ENCODE measurements at regions not wholly inside any gene's neighbourhood (a gene's known extent, or its start where the extent isn't known, plus 50 kb on each side); places are given as distances from the start of the nearest gene placed in this dataset.
"Not testable (repeated sequence)": the region's sequence is repeated elsewhere in the genome, so short reads cannot be mapped to it uniquely, and the experiment has no call there.

DNA sequence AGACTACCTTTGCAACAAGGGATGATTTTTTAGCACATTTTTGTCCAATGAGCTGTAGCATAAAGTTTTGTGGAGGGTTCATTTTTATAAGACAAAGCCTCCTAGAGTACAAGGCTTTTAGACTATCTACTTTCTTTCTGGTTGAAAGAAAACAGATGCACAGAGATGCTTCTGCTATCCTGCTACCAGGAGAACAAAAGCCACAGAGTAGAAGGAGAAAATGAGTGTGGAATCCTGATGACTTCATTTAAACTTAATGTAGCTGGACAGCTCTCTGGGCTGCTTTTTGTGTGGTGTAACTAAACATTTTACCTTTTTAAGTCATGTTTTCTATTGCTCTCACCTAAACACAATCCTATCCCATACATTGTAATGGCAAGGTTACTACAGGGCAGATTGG, 1009.4 kb downstream of the TLE1 start:
- no peak for DNase-seq

DNA sequence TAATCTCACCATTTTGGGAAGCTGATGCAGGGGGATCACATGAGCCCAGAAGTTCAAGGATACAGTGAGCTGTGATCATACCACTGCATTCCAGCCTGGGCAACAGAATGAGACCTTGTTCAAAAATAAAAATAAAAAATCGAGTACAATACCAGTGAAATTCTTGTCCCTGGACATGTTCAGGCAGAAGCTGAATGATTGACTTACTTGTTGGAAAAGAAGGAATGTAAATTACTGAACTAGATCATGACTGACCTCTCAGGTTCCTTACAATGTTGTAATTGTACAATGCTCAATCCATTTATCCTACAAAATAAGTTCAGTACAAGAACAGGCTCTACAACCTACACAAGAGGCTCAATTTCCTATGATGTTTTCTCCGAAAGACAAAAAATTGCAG, 1010.4 kb downstream of the TLE1 start:
- no peak for DNase-seq

DNA sequence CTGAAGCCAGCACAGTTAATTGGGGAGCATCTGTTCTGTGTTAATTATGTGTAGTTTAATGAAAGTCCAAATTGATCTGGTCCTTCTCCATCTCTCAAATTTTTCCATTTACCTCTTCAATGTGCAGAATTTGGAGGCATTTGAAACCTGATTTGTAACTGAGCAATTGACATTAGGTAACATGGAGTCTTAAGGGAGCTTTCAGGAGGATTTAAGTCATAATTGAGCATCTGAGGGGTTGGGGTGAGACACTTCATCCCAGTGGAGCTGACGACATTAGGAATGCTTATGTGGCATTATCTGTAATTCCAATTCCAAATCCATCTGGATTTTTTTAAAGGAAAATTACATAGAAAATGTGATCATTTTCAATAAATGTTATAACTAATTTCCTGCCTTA, 1015.9 kb downstream of the TLE1 start:
- DNase-seq = no peak

DNA sequence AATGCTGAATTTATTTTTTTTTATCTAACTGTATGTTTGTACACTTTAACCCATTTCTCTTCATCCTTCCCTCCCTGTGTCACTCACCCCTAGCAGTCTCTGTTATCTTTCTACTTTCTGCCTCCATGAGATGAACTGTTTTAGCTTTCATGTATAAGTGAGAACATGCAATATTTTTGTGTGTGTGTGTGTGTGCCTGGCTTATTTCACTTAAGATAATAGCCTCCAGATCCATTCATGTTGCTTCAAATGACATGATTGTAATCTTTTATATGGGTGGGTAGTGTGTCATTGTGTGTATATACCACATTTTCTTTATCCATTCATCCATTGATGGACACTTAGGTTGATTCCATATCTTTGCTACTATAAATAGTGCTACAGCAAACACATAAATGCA, 1023.9 kb downstream of the TLE1 start:
- DNase-seq = no peak

DNA sequence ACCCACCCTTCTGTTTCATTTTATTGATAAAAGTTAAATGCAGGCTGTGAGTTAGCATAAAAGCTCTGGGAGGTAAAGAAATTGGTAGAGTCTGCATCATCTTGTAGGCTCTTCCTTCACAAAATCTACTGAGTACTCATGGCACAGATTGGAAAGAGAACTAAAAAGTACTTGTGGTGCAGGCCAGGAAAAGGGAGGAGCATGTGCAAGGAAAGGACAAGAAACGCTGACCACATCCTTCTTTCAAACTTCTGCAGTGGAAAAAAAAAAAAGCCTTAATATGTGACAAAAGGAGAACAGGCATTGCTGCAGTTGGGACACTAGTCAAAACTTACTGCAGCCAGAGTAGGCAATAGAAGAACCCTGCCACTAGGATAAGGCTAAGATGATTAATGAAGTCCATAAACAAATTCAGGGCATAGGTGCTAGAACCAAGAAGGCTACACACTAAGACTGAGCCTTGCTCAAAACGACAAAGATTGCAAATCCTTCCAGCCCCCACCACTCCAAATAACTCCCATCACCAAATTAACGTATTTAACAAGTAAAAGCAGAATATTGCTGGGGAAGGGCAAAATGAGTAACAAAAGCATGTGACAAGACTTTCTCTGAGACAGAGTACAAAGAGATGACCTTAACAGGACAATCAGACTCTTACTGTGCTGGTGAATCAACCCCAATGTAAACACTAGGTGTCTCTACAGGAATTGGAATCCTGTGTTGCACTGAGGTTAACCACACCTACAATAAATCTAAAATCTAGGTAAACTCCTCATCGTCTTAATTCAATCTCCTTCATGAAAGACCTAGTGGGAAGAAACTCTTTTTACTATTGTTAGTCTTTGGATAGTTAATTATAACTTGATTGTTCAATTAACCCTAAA, 1024.8 kb downstream of the TLE1 start:
- no peak for DNase-seq

DNA sequence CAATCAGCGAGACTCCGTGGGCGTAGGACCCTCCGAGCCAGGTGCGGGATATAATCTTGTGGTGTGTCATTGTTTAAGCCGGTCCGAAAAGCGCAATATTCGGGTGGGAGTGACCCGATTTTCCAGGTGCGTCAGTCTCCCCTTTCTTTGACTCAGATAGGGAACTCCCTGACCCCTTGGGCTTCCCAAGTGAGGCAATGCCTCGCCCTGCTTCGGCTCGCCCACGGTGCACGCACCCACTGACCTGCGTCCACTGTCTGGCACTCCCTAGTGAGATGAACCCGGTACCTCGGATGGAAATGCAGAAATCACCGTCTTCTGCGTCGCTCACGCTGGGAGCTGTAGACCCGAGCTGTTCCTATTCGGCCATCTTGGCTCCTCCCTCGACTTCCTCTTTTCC, 1029.6 kb downstream of the TLE1 start:
- not testable (repeated sequence) for DNase-seq

DNA sequence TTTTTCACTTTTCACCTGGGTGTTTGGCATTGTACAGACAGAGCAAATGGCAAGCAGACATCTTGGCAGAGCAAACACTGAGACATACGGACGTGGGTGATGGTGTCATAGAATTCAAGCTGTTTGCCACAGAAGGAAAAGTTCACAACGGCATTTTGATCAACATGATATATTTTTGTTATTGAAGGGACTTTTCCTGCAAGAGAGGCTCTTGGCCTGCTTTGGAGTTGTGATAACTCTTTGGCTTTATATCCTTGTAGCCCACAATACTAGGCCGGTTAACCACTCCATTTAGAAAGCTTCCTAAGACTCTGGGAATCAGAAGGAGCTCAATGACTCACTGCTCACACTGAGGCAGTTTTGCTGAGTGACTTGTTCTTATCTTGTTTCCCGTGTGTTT, 1038.3 kb downstream of the TLE1 start:
- no peak for DNase-seq

DNA sequence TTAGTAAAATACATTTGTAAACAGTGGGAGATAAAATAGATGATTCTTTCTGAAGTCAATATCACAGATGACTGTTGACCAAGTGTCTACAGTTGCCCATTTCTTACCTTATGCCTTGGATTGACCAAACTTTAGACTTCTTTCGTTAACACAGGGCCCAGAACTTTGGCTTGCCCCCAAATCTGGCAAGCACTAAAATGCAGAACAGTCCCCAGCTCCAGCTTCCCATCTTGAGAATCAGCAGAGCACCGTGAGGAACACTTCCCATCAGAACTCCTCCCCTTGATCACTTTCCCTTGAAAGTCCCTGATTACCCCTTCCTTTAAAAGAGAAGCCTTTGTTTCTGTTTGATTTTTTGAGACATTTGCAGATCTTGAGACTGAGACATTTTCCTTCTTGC, 1039.9 kb downstream of the TLE1 start:
- no peak for DNase-seq

DNA sequence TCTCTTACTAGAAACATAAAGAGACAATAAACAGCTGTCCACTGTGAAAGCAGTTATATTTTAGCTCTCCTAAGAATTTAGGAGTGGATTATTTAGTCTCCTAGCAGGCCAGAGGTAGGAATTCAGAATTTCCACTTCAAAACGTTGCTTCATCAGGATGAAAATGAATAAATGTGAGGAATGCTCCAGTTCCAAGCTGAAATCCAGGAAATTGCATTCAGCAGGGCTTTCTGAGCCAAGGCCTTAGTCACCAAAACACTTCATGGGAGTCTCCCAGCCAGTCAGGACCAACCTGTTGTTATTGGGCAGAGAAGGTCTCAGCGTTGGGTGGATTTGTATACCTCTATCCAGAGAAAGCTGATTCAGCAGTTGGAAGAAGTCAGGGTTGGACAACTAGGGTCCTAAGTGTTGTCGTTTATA, 1040.3 kb downstream of the TLE1 start:
- no peak for DNase-seq

DNA sequence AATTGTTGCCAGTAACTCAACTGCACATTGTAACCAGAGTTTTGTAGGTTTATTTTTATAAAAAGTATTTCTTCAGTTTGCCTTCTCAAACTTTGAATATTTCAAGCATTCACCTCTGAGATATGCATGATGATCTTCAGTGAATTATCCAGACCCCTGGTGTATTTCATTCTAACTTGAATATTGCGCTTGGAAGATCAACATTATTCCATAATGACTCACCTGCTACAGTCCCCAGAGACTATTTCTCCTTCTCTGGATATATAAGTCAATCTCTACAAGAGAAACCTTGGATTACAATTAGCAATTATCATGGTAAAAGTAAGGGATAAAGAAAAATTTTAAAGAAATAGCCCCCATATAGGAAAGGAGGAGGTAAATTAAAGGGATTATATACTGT, 1041.0 kb downstream of the TLE1 start:
- no peak for DNase-seq

DNA sequence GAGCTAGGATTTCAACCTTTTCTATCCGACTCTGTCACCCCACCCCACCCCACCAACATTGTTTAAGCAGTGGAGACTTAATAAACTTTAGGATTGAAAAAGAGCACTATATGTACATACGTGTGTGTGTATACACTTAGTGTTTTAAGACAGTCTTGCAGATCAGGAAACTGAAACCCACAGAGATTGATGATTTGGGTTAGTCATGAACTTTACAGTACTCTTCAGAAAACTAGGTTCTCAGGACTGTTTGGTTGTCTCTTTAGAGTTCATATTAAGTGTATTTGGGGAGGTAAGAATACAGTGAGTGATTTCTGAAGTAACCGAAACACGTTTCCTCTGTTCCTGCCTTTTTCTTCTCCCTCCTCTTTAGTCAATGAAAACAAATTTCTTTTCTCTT, 1043.1 kb downstream of the TLE1 start:
- no peak for DNase-seq

DNA sequence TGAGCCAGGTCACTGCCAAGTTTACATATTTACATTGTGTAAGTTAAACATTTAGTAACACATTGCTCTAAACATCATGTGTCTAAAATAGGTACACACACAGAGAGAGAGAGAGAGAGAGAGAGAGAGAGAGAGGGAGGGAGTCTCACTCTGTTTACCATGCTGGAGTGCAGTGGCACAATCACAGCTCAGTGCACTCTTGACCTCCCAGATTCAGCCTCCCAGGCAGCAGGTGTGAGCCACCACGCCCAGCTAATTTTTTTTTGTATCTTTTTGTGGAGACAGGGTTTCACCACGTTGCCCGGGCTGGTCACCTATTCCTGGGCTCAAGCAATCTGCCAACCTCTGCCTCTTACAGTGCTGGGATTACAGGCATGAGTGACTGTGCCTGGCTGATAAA, 1045.3 kb downstream of the TLE1 start:
- no peak for DNase-seq

DNA sequence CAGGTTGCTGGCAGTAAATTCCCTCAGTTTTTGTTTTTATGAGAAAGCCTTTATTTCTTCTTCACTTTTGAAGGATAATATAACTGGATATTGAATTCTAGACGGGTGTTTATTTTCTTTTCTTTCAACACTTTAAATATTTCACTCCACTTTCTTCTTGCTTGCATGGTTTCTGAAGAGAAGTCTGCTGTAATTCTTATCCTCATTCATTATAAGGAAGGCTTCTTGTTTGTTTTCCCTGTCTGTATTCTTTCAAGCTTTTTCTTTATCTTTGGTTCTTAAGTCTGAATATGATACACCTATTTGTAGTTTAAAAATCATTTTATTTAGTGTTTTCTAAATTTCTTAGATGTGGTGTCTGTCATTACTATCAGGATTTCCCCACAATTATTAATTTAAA, 1054.3 kb downstream of the TLE1 start:
- no peak for DNase-seq

DNA sequence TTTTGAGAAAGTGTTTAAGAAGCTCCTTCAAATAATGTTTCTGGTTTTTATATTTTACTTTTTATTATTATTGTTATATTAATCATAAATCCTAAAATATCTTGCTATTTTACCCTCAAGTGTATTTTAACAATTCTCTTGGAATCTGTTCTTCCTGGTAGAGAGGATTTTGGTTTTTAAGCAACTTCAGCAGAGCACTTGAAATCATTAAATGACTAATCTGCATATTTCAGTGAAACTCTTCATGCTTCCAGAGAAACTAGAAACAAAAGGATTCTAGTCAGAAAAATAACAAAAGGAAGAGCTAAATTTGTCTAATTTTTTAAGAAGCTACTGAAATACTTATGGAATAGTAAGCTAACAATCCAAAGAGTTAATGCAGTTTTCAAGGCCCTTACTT, 1057.3 kb downstream of the TLE1 start:
- no peak for DNase-seq

DNA sequence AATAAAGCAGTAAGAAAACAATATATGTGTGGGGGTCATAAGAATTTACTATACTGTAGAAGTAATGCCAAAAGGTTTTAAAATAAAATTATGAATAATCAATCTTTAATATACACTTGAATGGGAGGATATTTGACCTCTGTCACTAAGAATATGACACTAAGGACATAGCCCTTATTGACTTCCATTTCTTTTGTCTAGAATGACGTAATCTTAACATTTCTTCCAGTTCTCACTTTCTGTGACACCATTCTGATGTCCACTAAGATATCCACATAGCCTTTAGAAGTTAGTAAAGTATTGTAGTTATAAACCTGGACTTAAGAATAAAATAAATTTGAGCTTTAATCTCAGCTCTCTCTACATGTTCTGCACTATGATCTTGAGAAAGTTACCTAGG, 1050.7 kb downstream of the TLE4 start:
- DNase-seq = no peak

DNA sequence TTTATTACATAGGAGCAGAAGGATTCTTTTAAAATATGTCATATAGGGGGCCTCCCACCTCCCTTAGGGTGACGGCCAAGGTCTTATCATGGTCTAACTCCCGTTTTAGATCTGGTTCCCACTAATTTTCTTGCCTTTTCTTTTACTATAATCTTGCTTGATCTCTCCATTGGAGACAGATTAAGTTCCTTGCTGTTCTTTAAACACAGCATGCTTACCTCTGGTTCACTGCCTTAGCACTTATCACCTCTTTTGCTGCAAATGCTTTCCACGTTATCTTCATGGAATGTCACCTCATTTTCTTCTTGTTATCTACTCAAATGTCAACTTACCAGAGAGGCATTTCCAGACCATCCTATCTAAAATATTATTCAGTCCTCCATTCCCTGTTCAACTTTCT, 1047.6 kb downstream of the TLE4 start:
- DNase-seq = no peak

DNA sequence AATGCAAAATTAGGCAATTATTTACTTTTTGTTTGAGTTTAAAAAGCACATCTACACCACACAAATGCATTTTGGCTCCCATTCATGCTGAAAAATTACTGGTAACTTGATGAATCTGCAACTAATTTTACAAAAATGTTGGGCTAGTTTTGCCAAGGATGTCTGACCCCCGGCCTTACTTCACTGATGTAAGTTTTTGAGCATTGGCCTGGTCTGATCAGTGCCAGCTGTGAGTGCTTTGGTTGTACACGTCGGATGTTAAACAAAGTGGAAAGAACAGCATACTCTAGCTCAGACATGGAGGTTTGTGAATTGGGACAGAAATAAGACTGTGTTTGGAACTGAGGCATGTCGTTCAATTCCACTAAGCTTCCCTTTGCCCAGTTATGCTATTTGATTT, 1044.2 kb downstream of the TLE4 start:
- DNase-seq = no peak

DNA sequence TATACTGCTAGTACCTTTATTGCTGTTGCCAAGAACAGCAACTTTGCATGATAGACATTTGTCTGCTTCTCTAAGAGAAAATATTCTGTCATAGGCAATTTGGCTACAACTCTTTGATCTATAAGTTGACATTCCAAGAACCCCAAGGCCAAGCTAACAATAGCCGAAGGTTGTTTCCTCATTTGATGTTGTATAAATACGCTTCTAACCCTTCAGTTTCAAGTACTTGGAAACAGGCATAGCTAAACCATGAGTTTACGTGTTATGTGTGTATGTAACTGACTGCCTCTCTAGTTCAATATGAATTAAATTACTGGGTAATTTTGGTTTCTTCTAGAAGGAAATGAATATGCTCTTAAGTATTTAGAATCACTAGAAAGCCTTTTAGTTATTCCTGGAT, 1034.0 kb downstream of the TLE4 start:
- DNase-seq = no peak

DNA sequence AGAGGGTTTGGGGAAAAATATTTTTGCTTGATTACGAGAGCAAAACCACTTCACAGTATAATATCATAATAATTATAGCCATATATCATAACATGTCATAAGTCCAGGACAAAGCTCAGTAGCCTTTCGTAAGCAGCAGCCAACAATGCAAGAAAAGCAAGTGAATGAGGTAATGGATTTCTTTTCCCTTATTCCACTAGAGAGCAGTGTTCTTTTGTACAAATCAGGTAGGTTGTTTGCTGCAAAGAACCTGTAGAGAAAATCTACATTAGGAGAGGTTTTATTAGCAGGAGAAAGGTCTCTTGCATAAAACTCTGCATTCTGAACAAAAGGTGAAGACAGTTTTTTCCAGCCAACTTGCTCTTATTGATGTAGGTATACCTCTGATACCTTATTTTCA, 1033.4 kb downstream of the TLE4 start:
- no peak for DNase-seq

DNA sequence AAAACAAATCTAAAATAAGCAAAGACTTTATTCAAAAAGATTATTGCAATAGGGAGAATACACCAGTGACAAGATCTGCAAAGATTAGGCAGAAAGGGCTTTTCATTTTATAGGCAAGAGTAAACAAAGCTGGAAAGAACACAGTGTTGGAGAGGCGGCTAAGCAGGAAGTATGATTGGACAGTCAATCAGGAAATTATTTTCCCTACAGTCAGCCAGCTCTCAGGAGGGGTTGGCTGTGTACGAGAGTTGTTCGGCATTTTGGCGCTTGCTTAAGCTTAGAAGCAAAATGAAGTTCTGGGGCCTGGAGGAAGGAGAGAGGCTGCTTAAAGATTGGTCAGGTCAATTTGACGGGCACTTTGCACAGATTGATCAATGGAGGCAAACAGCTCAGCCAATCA, 1030.5 kb downstream of the TLE4 start:
- no peak for DNase-seq

DNA sequence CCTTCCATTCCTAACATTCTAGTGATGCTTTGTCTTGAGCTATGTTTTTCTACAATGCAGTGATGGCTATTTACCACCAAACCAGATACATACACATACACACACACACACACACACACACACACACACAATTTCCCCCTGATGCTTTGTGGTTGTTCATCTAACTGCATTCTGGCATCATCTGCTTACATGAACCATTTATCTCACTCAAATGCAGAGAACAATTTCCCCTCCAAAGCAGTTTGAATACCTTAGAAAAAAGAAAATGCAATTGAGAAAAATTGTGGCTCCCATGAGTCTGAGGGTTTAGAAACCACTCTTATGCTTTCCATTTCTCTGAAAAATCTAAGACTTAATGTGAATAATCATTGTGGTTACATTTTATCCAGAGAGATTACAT, 1024.8 kb downstream of the TLE4 start:
- no peak for DNase-seq

DNA sequence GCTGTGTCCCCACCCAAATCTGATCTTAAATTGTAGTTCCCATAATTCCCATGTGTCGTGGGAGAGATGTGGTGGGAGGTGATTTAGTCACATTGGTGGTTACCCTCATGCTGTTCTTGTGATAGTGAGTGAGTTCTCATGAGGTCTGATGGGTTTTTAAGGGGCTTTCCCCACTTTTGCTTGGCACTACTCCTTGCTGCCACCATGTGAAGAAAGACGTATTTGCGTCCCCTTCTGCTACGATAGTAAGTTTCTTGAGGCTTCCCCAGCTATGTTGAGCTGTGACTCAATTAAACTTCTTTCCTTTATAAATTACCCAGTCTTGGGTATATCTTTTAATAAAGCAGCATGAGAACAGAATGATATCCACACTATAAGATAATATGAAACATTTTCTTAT, 1023.4 kb downstream of the TLE4 start:
- DNase-seq = no peak

DNA sequence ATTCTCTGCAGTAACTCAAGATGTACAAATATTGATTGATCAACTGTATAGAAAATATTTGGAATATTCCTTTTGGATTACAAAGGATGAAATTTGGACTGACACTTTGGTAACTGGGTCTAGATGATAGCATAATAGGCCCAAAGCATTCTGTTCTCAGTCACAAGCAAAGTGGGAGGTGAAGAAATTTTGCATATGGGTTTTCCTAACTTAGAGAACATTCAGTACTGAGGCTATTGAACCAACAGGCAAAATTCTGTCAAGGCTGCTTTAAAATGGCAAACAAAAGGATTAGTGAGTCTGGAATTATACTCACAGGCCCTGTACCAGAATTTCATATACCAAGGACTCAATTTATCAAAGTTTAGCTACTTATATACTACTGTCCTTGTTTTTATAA, 1020.6 kb downstream of the TLE4 start:
- DNase-seq = no peak

DNA sequence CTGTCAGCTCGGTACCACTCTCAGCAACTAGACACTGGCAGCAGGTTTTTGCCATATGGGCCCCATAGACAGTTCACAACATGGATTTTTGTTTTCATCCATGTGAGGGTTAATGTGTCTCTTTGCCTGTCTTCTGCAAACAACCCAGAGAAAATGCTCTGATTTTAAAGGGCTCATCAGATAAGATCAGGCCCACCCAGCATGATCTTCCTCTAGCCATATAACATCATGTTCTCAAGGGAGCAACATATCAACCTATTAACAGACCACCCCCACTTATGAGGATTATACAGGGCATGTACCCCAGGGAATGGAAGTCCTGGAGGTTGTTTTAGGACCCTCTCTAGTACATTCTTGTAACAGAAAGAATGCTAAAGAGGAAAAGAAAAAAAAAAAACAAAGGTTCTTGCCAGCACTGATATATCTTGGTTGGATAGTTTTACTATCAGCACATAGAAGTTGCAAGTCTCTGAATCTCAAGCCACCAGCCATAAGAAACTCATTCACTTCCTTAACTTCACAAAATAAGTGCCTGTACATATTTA, 1015.1 kb downstream of the TLE4 start:
- no peak for DNase-seq

DNA sequence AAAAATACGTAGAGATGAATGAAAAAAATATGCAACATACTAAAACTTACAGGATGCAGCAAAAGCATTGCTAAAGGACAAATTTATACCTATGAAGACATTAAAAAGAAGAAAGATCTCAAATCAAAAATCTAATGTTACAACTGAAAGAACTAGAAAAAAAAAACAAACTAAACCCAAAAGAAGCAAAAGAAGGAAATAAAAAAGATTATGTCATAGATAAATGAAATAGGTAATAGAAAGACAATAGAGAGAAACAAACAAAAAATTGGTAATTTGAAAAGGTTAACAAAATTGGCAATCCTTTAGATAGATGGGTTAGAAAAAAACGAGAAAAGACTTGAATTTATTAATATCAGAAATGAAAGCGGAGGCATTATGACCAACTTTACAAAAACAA, 1000.2 kb downstream of the TLE4 start:
- DNase-seq = no peak

All from SIG-M5 (cell line).